ENCODE measurements at regions not wholly inside any gene's neighbourhood (a gene's known extent, or its start where the extent isn't known, plus 50 kb on each side); places are given as distances from the start of the nearest gene placed in this dataset.

GRCh38 chr7:121745856-121746255 lies 127.1 kb upstream of the PTPRZ1 start:
- Mint-ChIP-seq H3K27ac (ENCODE audit: unreplicated experiment) (no peak overlapping the region), H3K4me3 (ENCODE audit: unreplicated experiment) (no peak overlapping the region), H3K27me3 (ENCODE audit: unreplicated experiment) (no peaks in the 10 kb centered on the region), H3K36me3 (ENCODE audit: low read depth, unreplicated experiment) (no peaks in the 10 kb centered on the region), H3K9me3 (ENCODE audit: unreplicated experiment) (no peaks in the 10 kb centered on the region), H3K4me1 (ENCODE audit: unreplicated experiment) (no peaks in the 10 kb centered on the region)
- DNase-seq (ENCODE audit: low spot score), result no peak
- no peak for TF ChIP-seq CTCF (IDR thresholded peaks at IDR 0.05; ENCODE audit: unreplicated experiment)

- Mint-ChIP-seq H3K27me3 (ENCODE audit: unreplicated experiment) (no peaks in the 10 kb centered on the region), H3K9me3 (ENCODE audit: unreplicated experiment) (no peaks in the 10 kb centered on the region), H3K27ac (ENCODE audit: unreplicated experiment) (no peak overlapping the region), H3K4me1 (ENCODE audit: unreplicated experiment) (no peaks in the 10 kb centered on the region), H3K36me3 (ENCODE audit: low read depth, unreplicated experiment) (no peaks in the 10 kb centered on the region), H3K4me3 (ENCODE audit: unreplicated experiment) (no peak overlapping the region)
- TF ChIP-seq CTCF (IDR thresholded peaks at IDR 0.05; ENCODE audit: unreplicated experiment), result no peak
- no peak for DNase-seq (ENCODE audit: low spot score)
Measured at GRCh38 chr7:121744877-121745276, 128.1 kb upstream of the PTPRZ1 start.

- DNase-seq (ENCODE audit: low spot score), result no peak
- Mint-ChIP-seq H3K27me3 (ENCODE audit: unreplicated experiment) (no peaks in the 10 kb centered on the region), H3K4me3 (ENCODE audit: unreplicated experiment) (no peak overlapping the region), H3K9me3 (ENCODE audit: unreplicated experiment) (no peaks in the 10 kb centered on the region), H3K4me1 (ENCODE audit: unreplicated experiment) (peaks cover under 1% of the 10 kb centered on the region), H3K27ac (ENCODE audit: unreplicated experiment) (no peak overlapping the region), H3K36me3 (ENCODE audit: low read depth, unreplicated experiment) (no peaks in the 10 kb centered on the region)
- no peak for TF ChIP-seq CTCF (IDR thresholded peaks at IDR 0.05; ENCODE audit: unreplicated experiment)
Measured at GRCh38 chr7:121744319-121744718, 128.6 kb upstream of the PTPRZ1 start.

- TF ChIP-seq CTCF (IDR thresholded peaks at IDR 0.05; ENCODE audit: unreplicated experiment), result no peak
- Mint-ChIP-seq H3K36me3 (ENCODE audit: low read depth, unreplicated experiment) (no peaks in the 10 kb centered on the region), H3K27ac (ENCODE audit: unreplicated experiment) (no peak overlapping the region), H3K4me1 (ENCODE audit: unreplicated experiment) (peaks cover 3% of the 10 kb centered on the region), H3K4me3 (ENCODE audit: unreplicated experiment) (no peak overlapping the region), H3K9me3 (ENCODE audit: unreplicated experiment) (no peaks in the 10 kb centered on the region), H3K27me3 (ENCODE audit: unreplicated experiment) (no peaks in the 10 kb centered on the region)
- no peak for DNase-seq (ENCODE audit: low spot score)
Measured at GRCh38 chr7:121741896-121742295, 131.1 kb upstream of the PTPRZ1 start.

- Mint-ChIP-seq H3K4me3 (ENCODE audit: unreplicated experiment) (no peak overlapping the region), H3K27ac (ENCODE audit: unreplicated experiment) (peak overlapping the region; percentile 55), H3K36me3 (ENCODE audit: low read depth, unreplicated experiment) (no peaks in the 10 kb centered on the region), H3K27me3 (ENCODE audit: unreplicated experiment) (no peaks in the 10 kb centered on the region), H3K4me1 (ENCODE audit: unreplicated experiment) (peaks cover 3% of the 10 kb centered on the region), H3K9me3 (ENCODE audit: unreplicated experiment) (no peaks in the 10 kb centered on the region)
- DNase-seq (ENCODE audit: low spot score), result no peak
- TF ChIP-seq CTCF (IDR thresholded peaks at IDR 0.05; ENCODE audit: unreplicated experiment), result no peak
Measured at GRCh38 chr7:121739465-121739864, 133.5 kb upstream of the PTPRZ1 start.

All from endothelial cell (in vitro differentiated cells).